BJ (cell line): ENCODE measurements at regions not wholly inside any gene's neighbourhood (a gene's known extent, or its start where the extent isn't known, plus 50 kb on each side); places are given as distances from the start of the nearest gene placed in this dataset.
A peak's percentile ranks its signal among the peaks of the same experiment; 100 is the strongest.

Experiments
- CTCF ChIA-PET: fragments of 350-600 bp; formaldehyde crosslinking; extraction: SDS; loops from one replicate; lab custom pipeline; 2021; ENCODE audit warnings: antibody characterized with exemption, inconsistent platforms; lab: Yijun Ruan, JAX
- POLR2A ChIA-PET: fragments of 300-600 bp; sonication (Branson Sonifier 250); formaldehyde crosslinking; extraction: SDS; loops from one replicate; lab custom pipeline; 2021; ENCODE audit warnings: antibody characterized with exemption; lab: Charles Lee
- DNase-seq: peaks from one replicate; pipeline ENCODE4 v3.0.0-alpha.2; 2011; ENCODE audit warnings: low read depth
- H3K27me3 ChIP-seq: 2 replicates; pipeline ENCODE4 v1.6.0; 2011; ENCODE audit warnings: low read length; ENCODE audit not compliant: control insufficient read depth, insufficient read depth
- H3K36me3 ChIP-seq: 2 replicates; pipeline ENCODE4 v1.5.1; 2011; ENCODE audit warnings: low read length; ENCODE audit not compliant: control insufficient read depth, insufficient read depth
- H3K4me3 ChIP-seq: 2 replicates; pipeline ENCODE4 v1.5.1; 2011; ENCODE audit warnings: low read depth, mild to moderate bottlenecking, control low read depth, low read length
- TF ChIP-seq, protein P1 (sequence below): IDR thresholded peaks from 2 replicates; pipeline ENCODE4 v1.5.1; 2011; ENCODE audit warnings: low read depth, mild to moderate bottlenecking, control low read depth, inconsistent platforms, low read length, moderate library complexity; ENCODE audit not compliant: insufficient read depth

DNA sequence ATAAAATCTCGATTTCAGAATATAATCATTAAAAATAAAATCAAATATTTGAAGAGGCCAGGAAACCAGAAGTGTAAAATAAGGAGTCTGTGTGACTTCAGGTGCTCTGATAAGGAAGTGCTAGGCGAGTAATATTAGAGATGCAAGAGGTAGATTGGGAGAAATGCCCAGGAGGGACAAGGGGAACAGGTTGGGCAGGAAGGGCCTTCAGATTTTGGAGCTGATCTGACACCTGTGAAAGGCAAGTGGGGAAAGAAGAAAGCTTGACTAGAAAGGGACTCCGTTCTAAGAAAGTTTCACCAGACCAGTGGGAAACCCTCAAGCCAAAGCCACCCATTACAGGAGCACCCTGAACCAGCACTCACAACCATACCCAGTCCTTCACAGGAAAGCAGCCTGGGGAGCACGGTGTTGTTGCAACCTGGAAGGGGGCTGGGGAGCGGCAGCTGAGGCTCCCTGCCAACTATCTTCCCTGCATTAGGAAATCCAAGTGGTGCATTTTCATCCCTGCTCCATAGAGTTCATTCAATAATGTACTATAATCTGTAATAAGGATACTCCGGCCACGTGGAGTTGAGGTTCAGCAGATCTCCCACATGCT is 57.5 kb upstream of the GREB1L start:
- DNase-seq = no peak
- TF ChIP-seq, protein P1, sequence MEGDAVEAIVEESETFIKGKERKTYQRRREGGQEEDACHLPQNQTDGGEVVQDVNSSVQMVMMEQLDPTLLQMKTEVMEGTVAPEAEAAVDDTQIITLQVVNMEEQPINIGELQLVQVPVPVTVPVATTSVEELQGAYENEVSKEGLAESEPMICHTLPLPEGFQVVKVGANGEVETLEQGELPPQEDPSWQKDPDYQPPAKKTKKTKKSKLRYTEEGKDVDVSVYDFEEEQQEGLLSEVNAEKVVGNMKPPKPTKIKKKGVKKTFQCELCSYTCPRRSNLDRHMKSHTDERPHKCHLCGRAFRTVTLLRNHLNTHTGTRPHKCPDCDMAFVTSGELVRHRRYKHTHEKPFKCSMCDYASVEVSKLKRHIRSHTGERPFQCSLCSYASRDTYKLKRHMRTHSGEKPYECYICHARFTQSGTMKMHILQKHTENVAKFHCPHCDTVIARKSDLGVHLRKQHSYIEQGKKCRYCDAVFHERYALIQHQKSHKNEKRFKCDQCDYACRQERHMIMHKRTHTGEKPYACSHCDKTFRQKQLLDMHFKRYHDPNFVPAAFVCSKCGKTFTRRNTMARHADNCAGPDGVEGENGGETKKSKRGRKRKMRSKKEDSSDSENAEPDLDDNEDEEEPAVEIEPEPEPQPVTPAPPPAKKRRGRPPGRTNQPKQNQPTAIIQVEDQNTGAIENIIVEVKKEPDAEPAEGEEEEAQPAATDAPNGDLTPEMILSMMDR = no peak
- no peaks in the 10 kb centered on the region for H3K27me3 ChIP-seq
- H3K4me3 ChIP-seq = no peak overlapping the region
- ChIA-PET CTCF (interaction anchor here (2.0 to 3.7 kb wide), 2 partner anchors 7 to 10 kb away, joined by 9 to 18 read pairs; no protein-coding TSS in a partner anchor), POLR2A (no interaction called here)
- H3K36me3 ChIP-seq = no peaks in the 10 kb centered on the region

DNA sequence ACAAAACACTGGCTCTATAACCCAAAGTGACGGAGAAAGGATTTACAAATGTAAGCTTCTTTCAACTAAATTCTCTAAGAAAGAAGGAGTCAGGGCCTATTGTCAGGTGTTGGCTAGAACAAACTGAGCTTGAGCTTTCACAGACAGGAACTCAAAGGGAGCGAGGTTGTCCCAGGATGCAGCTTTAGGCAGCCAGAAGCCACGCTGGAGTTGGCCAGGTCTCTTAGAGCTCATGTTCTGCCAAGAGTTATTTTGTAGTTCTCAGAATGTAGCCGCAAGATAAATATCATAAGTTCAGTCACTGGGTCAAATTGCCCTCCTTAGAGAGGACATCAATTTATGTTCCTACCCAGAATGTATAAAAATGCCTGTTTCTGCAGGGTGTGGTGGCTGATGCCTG is 54.1 kb upstream of the GREB1L start:
- no peak overlapping the region for H3K4me3 ChIP-seq
- no peak for DNase-seq
- no peaks in the 10 kb centered on the region for H3K27me3 ChIP-seq
- no peaks in the 10 kb centered on the region for H3K36me3 ChIP-seq
- TF ChIP-seq, protein P1 = no peak
- POLR2A ChIA-PET = no interaction called here
- CTCF ChIA-PET = no interaction called here

DNA sequence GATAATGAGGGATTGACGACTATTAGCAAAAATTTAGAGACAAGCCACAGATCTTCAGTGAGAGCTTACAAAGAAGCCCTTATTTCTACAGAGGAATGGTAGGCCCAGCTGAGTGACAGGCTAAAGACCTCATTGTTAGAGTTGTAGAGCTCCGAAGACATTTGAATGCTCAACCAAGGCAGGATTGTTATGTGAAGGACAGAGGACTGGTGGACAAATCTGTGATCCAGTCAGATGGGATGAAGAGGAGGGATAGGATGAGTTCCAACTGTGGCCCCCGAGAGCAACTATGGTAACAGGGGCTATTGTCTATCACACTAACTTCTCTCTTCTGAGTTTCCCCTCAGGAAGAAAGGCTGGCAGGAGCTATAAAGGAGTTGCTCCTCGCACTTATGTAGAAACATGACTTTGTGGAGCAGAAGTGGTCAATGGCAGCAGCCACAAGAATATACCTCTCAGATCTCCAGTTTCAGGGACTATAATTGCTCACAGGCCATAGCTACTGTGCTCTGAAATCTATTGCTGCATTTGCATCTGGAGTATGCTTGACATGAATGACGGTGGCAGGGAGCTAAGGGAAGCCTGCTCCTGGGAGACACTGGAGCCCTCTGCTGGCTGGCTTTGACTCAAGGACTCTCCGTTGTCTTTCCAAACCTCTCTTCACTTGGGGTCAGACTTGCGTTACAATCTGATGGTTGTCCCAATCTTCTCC is 50.3 kb upstream of the GREB1L start:
- CTCF ChIA-PET = interaction anchor here (0.5 to 7.4 kb wide), 25 partner anchors 9 to 764 kb away, joined by 3 to 207 read pairs (median 4); partner anchors contain the start of genes ESCO1 and ROCK1
- H3K27me3 ChIP-seq = no peaks in the 10 kb centered on the region; the same call in 1 of the 2 replicates
- POLR2A ChIA-PET = no interaction called here
- no peaks in the 10 kb centered on the region for H3K36me3 ChIP-seq
- H3K4me3 ChIP-seq = no peak overlapping the region
- TF ChIP-seq, protein P1 = peak; percentile 89
- no peak for DNase-seq
